ENCODE measurements at regions not wholly inside any gene's neighbourhood (a gene's known extent, or its start where the extent isn't known, plus 50 kb on each side); places are given as distances from the start of the nearest gene placed in this dataset.
A peak's percentile ranks its signal among the peaks of the same experiment; 100 is the strongest.

DNA sequence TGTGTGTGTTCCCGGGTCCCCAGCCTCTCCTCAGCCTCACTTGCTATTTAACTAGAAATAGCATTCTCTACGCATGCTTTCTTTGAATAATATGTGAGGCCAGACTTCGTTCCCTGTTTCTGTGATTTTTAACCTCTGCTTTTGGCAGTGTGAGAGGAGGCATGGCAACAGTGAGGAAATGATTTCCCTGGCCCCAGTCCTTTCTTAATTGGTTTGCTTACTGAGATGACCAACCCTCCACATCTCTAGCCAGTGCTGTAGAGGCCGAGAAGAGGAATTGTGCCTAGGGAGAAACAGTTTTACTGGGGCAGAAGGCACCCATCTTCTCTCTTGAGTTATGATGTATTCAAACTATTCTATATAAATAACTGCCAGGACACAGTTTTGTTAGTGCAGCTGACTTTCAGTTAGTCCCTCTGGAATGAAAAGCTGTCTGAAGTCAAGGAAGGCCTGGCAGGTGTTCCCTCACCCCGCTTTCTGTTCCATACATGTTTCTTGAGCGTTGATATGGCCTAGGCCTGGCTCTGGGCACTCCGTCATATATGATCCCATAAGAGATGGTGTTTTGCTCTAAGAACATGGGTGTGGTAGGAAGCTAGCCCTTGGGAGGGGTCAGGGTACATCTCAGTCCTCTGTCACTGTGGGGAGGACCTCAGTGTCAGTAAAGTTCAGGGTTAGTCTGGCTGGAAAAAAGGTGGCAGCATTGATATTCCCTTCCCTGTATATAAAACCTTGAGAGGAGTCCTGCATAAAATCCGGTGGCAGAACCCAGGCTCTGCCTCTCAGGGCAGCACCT, 73.7 kb upstream of the NPAS1 start:
- no TSS peak for BruUV-seq (replicated peaks)
- POLR2A ChIA-PET (ENCODE audit: low non-redundant PET): interaction anchor here (0.5 kb wide), 1 partner anchor 85 kb away, joined by 4 read pairs; the partner anchor contains the start of gene ARHGAP35
- peak overlapping the region; percentile 51 for H3K27ac ChIP-seq (ENCODE audit: low read depth, low read length, poor library complexity, severe bottlenecking)

DNA sequence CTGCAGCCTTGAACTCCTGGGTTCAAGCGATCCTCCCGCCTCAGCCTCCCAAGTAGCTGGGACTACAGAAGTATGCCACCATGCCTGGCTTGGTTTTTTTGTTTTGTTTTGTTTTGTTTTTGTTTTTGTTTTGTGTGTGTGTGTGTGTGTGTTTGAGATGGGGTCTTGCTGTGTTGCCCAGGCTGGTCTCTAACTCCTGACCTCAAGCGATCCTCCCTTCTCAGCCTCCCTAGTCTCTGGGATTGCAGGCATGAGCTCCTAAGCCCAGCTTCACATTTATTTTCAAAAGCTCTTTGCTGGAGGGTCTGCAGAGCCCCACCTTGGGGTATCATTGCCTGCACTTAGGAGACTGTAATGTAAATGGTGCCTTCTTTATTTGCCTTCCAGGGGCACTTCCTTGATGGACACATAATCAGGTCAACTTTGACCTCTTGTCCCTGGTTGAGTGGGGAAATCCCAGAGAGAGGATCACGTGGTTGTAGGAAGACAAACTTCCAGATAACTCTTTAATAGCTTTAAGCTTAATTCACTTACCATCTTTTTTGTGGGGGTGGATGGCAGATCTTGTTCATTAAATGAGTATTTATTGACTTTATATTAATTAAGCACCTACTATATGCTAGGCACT, 72.9 kb upstream of the NPAS1 start:
- intact Hi-C loops (cut with micrococcal nuclease; ENCODE audit: unreplicated experiment): no loop called here
- H3K27me3 ChIP-seq (replicated peaks; ENCODE audit: insufficient read depth, low read depth, low read length, poor library complexity): no peaks in the 10 kb centered on the region
- H3K36me3 ChIP-seq (ENCODE audit: insufficient read depth, low read length, poor library complexity, severe bottlenecking): no peaks in the 10 kb centered on the region
- ChIA-PET POLR2A (ENCODE audit: low non-redundant PET) (no interaction called here), CTCF (no interaction called here)
- no peak for DNase-seq (ENCODE audit: low spot score)
- no peak for TF ChIP-seq EZH2 (IDR thresholded peaks at IDR 0.05; ENCODE audit: borderline replicate concordance, low read depth, low read length, poor library complexity, severe bottlenecking)
- TF ChIP-seq, protein P1, sequence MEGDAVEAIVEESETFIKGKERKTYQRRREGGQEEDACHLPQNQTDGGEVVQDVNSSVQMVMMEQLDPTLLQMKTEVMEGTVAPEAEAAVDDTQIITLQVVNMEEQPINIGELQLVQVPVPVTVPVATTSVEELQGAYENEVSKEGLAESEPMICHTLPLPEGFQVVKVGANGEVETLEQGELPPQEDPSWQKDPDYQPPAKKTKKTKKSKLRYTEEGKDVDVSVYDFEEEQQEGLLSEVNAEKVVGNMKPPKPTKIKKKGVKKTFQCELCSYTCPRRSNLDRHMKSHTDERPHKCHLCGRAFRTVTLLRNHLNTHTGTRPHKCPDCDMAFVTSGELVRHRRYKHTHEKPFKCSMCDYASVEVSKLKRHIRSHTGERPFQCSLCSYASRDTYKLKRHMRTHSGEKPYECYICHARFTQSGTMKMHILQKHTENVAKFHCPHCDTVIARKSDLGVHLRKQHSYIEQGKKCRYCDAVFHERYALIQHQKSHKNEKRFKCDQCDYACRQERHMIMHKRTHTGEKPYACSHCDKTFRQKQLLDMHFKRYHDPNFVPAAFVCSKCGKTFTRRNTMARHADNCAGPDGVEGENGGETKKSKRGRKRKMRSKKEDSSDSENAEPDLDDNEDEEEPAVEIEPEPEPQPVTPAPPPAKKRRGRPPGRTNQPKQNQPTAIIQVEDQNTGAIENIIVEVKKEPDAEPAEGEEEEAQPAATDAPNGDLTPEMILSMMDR (conservative IDR thresholded peaks at IDR 0.05; ENCODE audit: low read depth, low read length): no peak
- no peak overlapping the region for H3K4me3 ChIP-seq (ENCODE audit: low read depth, low read length, poor library complexity, severe bottlenecking)
- H3K9me3 ChIP-seq (ENCODE audit: low read depth, low read length, poor library complexity, severe bottlenecking): no peaks in the 10 kb centered on the region
- H3K27ac ChIP-seq (ENCODE audit: low read depth, low read length, poor library complexity, severe bottlenecking): no peak overlapping the region
- no TSS peak for BruUV-seq (replicated peaks)
- H3K4me1 ChIP-seq (ENCODE audit: insufficient read depth, low read length, poor library complexity, severe bottlenecking): peaks cover 39% of the 10 kb centered on the region

More for the DNA sequence above, 73.7 kb upstream of the NPAS1 start:
- Histone ChIP-seq H3K36me3 (ENCODE audit: insufficient read depth, low read length, poor library complexity, severe bottlenecking) (no peaks in the 10 kb centered on the region), H3K9me3 (ENCODE audit: low read depth, low read length, poor library complexity, severe bottlenecking) (no peaks in the 10 kb centered on the region), H3K27me3 (replicated peaks; ENCODE audit: insufficient read depth, low read depth, low read length, poor library complexity) (no peaks in the 10 kb centered on the region), H3K4me1 (ENCODE audit: insufficient read depth, low read length, poor library complexity, severe bottlenecking) (peaks cover 31% of the 10 kb centered on the region), H3K4me3 (ENCODE audit: low read depth, low read length, poor library complexity, severe bottlenecking) (no peak overlapping the region)
- intact Hi-C loops (cut with micrococcal nuclease; ENCODE audit: unreplicated experiment): no loop called here
- CTCF ChIA-PET: no interaction called here
- no peak for DNase-seq (ENCODE audit: low spot score)
- no peak for TF ChIP-seq EZH2 (IDR thresholded peaks at IDR 0.05; ENCODE audit: borderline replicate concordance, low read depth, low read length, poor library complexity, severe bottlenecking)
- TF ChIP-seq, protein P1 (conservative IDR thresholded peaks at IDR 0.05; ENCODE audit: low read depth, low read length): no peak

DNA sequence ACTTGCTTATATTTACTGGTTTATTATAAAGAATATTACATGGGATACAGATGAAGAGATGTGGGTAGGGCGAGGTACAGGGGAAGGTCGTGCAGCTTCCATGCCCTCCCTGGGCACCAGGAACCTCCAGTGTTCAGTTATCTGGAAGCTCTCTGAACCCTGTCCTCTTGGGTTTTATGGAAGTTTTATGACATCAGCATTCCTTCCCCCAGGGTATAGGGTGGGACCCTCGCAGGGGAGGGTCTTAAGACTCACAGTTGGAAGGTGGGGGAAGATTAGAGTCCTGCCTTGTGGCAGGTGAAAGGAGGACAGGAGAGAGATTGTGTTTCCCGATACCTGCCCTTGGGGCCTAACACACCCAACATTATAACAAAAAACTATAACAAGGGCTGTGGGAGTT, 71.8 kb upstream of the NPAS1 start:
- Histone ChIP-seq H3K4me1 (ENCODE audit: insufficient read depth, low read length, poor library complexity, severe bottlenecking) (peaks cover 40% of the 10 kb centered on the region), H3K27ac (ENCODE audit: low read depth, low read length, poor library complexity, severe bottlenecking) (peak overlapping the region; percentile 22), H3K36me3 (ENCODE audit: insufficient read depth, low read length, poor library complexity, severe bottlenecking) (peaks cover 5% of the 10 kb centered on the region), H3K4me3 (ENCODE audit: low read depth, low read length, poor library complexity, severe bottlenecking) (no peak overlapping the region), H3K27me3 (replicated peaks; ENCODE audit: insufficient read depth, low read depth, low read length, poor library complexity) (no peaks in the 10 kb centered on the region), H3K9me3 (ENCODE audit: low read depth, low read length, poor library complexity, severe bottlenecking) (no peaks in the 10 kb centered on the region)
- no peak for TF ChIP-seq EZH2 (IDR thresholded peaks at IDR 0.05; ENCODE audit: borderline replicate concordance, low read depth, low read length, poor library complexity, severe bottlenecking)
- TF ChIP-seq, protein P1 (conservative IDR thresholded peaks at IDR 0.05; ENCODE audit: low read depth, low read length): no peak
- DNase-seq (ENCODE audit: low spot score): no peak
- ChIA-PET POLR2A (ENCODE audit: low non-redundant PET) (no interaction called here), CTCF (no interaction called here)
- intact Hi-C loops (cut with micrococcal nuclease; ENCODE audit: unreplicated experiment): no loop called here
- BruUV-seq (replicated peaks): no TSS peak
